Progenitor cell of endocrine pancreas (in vitro differentiated cells): ENCODE measurements at regions not wholly inside any gene's neighbourhood (a gene's known extent, or its start where the extent isn't known, plus 50 kb on each side); places are given as distances from the start of the nearest gene placed in this dataset.

Experiments used
- DNase-seq: peaks from one replicate; pipeline ENCODE4 v3.0.0; 2021; ENCODE audit warnings: low spot score; ENCODE audit not compliant: unreplicated experiment
- H3K27ac Mint-ChIP-seq: 2 replicates; pipeline ENCODE4 v1.8.0; 2021; ENCODE audit warnings: mild to moderate bottlenecking, moderate library complexity, mixed read lengths
- H3K27me3 Mint-ChIP-seq: 2 replicates; pipeline ENCODE4 v1.8.0; 2021; ENCODE audit warnings: mixed read lengths
- H3K36me3 Mint-ChIP-seq: 2 replicates; pipeline ENCODE4 v1.8.0; 2022; ENCODE audit warnings: mixed read lengths; ENCODE audit not compliant: insufficient read depth
- H3K4me1 Mint-ChIP-seq: 2 replicates; pipeline ENCODE4 v1.8.0; 2021; ENCODE audit warnings: low read depth, mixed read lengths
- H3K4me3 Mint-ChIP-seq: 2 replicates; pipeline ENCODE4 v1.8.0; 2021; ENCODE audit warnings: low read depth, mild to moderate bottlenecking, moderate library complexity, mixed read lengths
- H3K9me3 Mint-ChIP-seq: 2 replicates; pipeline ENCODE4 v1.8.0; 2021; ENCODE audit warnings: low read depth, mixed read lengths
- TF ChIP-seq, protein P1 (sequence below): fragments of 200-600 bp; sonication (generic); IDR thresholded peaks from one replicate; pipeline ENCODE4 v1.5.0; 2021; ENCODE audit warnings: antibody characterized with exemption, mild to moderate bottlenecking; ENCODE audit not compliant: unreplicated experiment

DNA sequence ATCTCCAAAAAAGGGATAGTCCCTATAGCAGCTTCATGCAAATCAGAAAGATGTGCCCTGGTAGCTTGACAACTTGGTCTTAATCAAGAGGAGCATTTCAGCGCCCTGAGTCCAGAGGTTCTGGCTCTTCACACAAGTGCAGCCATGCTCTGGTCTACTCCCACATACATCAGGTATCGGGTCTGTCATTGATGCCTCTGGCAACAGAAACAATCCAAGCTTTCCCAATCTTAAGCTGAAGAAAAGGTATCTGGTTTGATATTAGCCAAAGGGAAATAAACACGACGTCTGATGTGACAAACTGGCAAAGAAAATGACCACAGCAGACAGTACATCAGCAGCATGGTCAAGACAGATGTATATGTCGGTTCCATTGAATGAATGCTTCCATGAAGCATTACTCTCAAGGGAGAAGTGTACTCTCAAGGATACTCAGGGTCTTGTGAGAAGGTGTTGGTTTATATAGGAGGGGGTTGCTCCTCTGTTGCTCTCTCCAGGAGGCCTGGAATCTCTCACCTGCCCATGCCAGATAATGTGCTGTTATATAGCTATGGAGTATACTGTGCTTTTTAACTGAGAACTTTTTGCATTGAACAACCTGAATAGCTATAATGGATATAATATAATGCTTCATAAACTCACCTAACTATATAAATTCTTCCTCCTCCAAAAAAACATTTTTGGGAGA lies 879.6 kb upstream of the PCDH10 start:
- H3K27ac Mint-ChIP-seq, result no peak overlapping the region
- no peaks in the 10 kb centered on the region for H3K36me3 Mint-ChIP-seq
- no peaks in the 10 kb centered on the region for H3K27me3 Mint-ChIP-seq
- TF ChIP-seq, protein P1, sequence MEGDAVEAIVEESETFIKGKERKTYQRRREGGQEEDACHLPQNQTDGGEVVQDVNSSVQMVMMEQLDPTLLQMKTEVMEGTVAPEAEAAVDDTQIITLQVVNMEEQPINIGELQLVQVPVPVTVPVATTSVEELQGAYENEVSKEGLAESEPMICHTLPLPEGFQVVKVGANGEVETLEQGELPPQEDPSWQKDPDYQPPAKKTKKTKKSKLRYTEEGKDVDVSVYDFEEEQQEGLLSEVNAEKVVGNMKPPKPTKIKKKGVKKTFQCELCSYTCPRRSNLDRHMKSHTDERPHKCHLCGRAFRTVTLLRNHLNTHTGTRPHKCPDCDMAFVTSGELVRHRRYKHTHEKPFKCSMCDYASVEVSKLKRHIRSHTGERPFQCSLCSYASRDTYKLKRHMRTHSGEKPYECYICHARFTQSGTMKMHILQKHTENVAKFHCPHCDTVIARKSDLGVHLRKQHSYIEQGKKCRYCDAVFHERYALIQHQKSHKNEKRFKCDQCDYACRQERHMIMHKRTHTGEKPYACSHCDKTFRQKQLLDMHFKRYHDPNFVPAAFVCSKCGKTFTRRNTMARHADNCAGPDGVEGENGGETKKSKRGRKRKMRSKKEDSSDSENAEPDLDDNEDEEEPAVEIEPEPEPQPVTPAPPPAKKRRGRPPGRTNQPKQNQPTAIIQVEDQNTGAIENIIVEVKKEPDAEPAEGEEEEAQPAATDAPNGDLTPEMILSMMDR, result no peak
- H3K9me3 Mint-ChIP-seq, result peaks cover 2% of the 10 kb centered on the region
- no peaks in the 10 kb centered on the region for H3K4me1 Mint-ChIP-seq
- no peak for DNase-seq
- H3K4me3 Mint-ChIP-seq, result no peak overlapping the region

DNA sequence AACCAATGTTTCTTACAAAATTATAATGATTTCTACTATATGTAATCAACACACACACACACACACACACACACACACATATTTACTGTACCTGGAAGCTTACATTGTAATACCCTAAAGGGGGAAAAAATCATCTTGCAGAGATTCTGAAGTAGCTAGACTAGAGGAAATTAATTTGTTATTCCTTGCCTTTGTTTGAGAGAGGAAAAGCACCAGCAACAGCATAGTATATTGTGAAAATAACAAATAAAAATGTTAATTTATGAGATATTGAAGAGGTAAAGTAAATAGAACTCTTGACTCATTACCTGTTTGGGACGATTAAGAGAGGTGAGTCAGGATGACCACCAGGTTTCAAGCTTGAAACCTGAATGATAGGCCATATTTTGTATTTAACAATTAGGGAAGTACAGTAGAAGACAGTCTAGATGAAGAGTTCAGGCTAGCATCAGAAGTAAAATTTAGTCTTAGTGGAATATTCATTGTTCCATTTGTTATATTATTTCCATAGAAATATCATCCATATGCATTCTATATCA lies 873.4 kb upstream of the PCDH10 start:
- no peak for DNase-seq
- Mint-ChIP-seq H3K27ac (no peak overlapping the region), H3K27me3 (no peaks in the 10 kb centered on the region), H3K36me3 (no peaks in the 10 kb centered on the region), H3K9me3 (peaks cover 7% of the 10 kb centered on the region), H3K4me1 (no peaks in the 10 kb centered on the region), H3K4me3 (no peak overlapping the region)
- TF ChIP-seq, protein P1, result no peak

DNA sequence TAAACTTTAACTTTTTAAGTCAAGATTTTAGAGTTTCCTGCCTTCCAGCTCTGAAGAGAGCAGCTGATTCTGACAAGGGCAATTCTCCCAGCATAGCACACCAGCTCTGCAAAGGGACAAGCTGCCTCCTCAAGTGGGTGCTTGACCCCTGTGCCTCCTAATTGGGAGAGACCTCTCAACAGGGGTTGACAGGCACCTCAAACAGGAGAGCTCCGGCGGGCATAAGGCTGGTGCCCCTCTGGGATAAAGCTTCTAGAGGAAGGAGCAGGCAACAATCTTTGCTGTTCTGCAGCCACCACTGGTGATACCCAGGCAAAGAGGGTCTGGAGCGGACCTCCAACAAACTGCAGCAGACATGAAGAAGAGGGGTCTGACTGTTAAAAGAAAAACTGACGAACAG lies 872.9 kb upstream of the PCDH10 start:
- TF ChIP-seq, protein P1, result no peak
- Mint-ChIP-seq H3K27me3 (no peaks in the 10 kb centered on the region), H3K4me3 (no peak overlapping the region), H3K4me1 (no peaks in the 10 kb centered on the region), H3K36me3 (no peaks in the 10 kb centered on the region), H3K9me3 (peaks cover 7% of the 10 kb centered on the region), H3K27ac (no peak overlapping the region)
- no peak for DNase-seq

DNA sequence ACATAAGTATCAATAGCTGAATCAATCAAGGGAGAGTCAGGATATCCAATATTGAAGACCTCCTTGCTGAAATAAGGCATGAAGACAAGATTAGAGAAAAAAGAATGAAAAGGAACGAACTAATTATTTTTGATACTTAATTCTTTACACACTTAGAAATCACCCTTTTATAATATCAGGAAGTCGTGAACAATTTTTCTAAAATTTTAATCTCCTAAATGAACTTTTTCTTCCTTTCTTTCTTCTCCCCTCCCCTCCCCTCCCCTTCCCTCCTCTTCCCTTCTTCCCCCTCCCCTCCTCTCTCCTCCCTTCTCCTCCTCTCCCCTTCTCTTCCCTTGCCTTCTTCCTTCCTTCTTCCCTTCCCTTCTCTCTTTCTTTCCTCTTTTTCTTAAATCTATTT lies 872.1 kb upstream of the PCDH10 start:
- H3K36me3 Mint-ChIP-seq, result no peaks in the 10 kb centered on the region
- H3K4me1 Mint-ChIP-seq, result no peaks in the 10 kb centered on the region
- no peak for DNase-seq
- no peaks in the 10 kb centered on the region for H3K27me3 Mint-ChIP-seq
- H3K9me3 Mint-ChIP-seq, result peaks cover 7% of the 10 kb centered on the region
- TF ChIP-seq, protein P1, result no peak
- no peak overlapping the region for H3K4me3 Mint-ChIP-seq
- no peak overlapping the region for H3K27ac Mint-ChIP-seq

DNA sequence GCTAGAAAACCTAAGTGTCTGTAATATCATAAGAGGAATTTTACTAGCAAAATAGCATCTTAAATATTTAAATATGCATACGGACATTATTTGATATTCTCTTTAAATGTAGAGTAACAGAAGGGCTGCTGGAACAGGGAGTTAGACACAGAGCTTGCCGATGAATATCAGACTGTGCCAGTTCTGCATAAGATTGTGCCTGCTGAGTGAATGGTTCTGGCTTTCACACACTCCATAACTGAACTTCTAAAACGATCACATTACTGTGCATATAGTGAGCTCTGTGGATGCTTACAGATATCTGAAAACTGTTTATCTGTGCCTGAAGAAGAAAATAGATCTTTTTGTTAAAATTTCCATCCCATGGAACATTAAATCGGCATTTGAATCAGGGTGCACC lies 867.4 kb upstream of the PCDH10 start:
- TF ChIP-seq, protein P1, result no peak
- peaks cover 17% of the 10 kb centered on the region for H3K9me3 Mint-ChIP-seq
- no peaks in the 10 kb centered on the region for H3K36me3 Mint-ChIP-seq
- H3K27me3 Mint-ChIP-seq, result no peaks in the 10 kb centered on the region
- no peak overlapping the region for H3K4me3 Mint-ChIP-seq
- no peak for DNase-seq
- no peak overlapping the region for H3K27ac Mint-ChIP-seq
- no peaks in the 10 kb centered on the region for H3K4me1 Mint-ChIP-seq
